Activated CD4-positive, alpha-beta memory T cell treated with anti-CD3 and anti-CD28 coated beads for 36 hours (primary cell): ENCODE measurements at regions not wholly inside any gene's neighbourhood (a gene's known extent, or its start where the extent isn't known, plus 50 kb on each side); places are given as distances from the start of the nearest gene placed in this dataset.

ENCODE experiments used
- CTCF ChIA-PET: fragments of 350-600 bp; sonication (Branson Sonifier 250); formaldehyde crosslinking; loops from one replicate; lab custom pipeline; 2021; ENCODE audit warnings: antibody characterized with exemption, inconsistent platforms; lab: Charles Lee
- POLR2A ChIA-PET: fragments of 350-600 bp; sonication (Branson Sonifier 250); formaldehyde crosslinking; loops from one replicate; lab custom pipeline; 2021; ENCODE audit warnings: antibody characterized with exemption; lab: Charles Lee
- DNase-seq: peaks from one replicate; pipeline ENCODE4 v3.0.0-alpha.2; 2020
- H3K27ac Mint-ChIP-seq: one replicate; pipeline ENCODE4 v1.8.0; 2021; ENCODE audit warnings: mixed read lengths
- H3K27me3 Mint-ChIP-seq: one replicate; pipeline ENCODE4 v1.8.0; 2021; ENCODE audit warnings: mixed read lengths
- H3K36me3 Mint-ChIP-seq: one replicate; pipeline ENCODE4 v1.8.0; 2021; ENCODE audit warnings: mixed read lengths
- H3K4me1 Mint-ChIP-seq: one replicate; pipeline ENCODE4 v1.8.0; 2021; ENCODE audit warnings: low read depth, mixed read lengths
- H3K4me3 Mint-ChIP-seq: one replicate; pipeline ENCODE4 v1.8.0; 2021; ENCODE audit warnings: mild to moderate bottlenecking, mixed read lengths
- H3K9me3 Mint-ChIP-seq: one replicate; pipeline ENCODE4 v1.8.0; 2021; ENCODE audit warnings: mixed read lengths
- intact Hi-C: fragments of 100-400 bp; cut with micrococcal nuclease; formaldehyde crosslinking; loops from one replicate; pipeline ENCODE4 v1.15.1; 2023

- no peaks in the 10 kb centered on the region for H3K9me3 Mint-ChIP-seq
- peaks cover 4% of the 10 kb centered on the region for H3K27me3 Mint-ChIP-seq
- H3K27ac Mint-ChIP-seq, result no peak overlapping the region
- intact Hi-C loops, result no loop called here
- H3K4me1 Mint-ChIP-seq, result peaks cover 6% of the 10 kb centered on the region
- POLR2A ChIA-PET, result interaction anchor here (0.6 kb wide), 1 partner anchor 201 kb away, joined by 3 read pairs; no protein-coding TSS in a partner anchor
- no peaks in the 10 kb centered on the region for H3K36me3 Mint-ChIP-seq
- CTCF ChIA-PET, result no interaction called here
- no peak for DNase-seq
- no peak overlapping the region for H3K4me3 Mint-ChIP-seq
Measured at GRCh38 chr4:152162331-152162697, 373.6 kb downstream of the FBXW7 start.

DNA sequence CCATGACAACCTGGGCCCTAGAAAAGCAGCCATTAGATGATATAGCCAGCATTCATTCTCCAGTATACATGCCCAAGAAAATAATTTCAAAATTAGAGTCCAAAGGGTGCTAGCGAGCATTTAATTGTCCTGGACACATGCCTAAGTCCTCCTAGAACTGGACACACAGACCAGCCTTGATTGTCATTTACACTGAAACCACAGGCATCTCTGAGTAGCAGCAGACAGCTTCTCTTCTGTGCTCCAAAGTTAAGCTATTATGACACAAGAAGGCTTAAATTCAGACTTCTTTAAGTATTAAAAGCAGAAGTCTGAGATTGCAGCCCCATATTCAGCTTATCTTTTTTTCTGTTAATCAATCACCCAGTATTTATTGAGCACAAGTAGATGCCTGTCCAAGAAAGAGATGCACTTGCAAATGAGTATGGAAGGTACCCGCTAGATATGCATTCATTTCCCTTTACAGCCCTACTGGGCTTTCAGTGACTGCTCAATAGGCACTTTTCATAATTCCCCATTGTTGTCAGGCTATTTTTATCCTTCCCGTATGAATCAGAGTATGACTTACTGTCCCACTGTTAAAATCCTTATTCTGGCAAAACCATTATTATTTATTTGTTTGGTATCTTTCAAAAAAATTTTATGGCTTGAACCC, 374.1 kb downstream of the FBXW7 start:
- intact Hi-C loops, result no loop called here
- H3K27me3 Mint-ChIP-seq, result peaks cover 4% of the 10 kb centered on the region
- DNase-seq, result no peak
- no peaks in the 10 kb centered on the region for H3K36me3 Mint-ChIP-seq
- ChIA-PET CTCF (no interaction called here), POLR2A (no interaction called here)
- H3K4me1 Mint-ChIP-seq, result peaks cover 10% of the 10 kb centered on the region
- H3K27ac Mint-ChIP-seq, result no peak overlapping the region
- no peaks in the 10 kb centered on the region for H3K9me3 Mint-ChIP-seq
- no peak overlapping the region for H3K4me3 Mint-ChIP-seq

- no peak overlapping the region for H3K4me3 Mint-ChIP-seq
- H3K27ac Mint-ChIP-seq, result no peak overlapping the region
- H3K4me1 Mint-ChIP-seq, result peaks cover 10% of the 10 kb centered on the region
- no peak for DNase-seq
- H3K9me3 Mint-ChIP-seq, result no peaks in the 10 kb centered on the region
- no peaks in the 10 kb centered on the region for H3K27me3 Mint-ChIP-seq
- CTCF ChIA-PET, result no interaction called here
- no peaks in the 10 kb centered on the region for H3K36me3 Mint-ChIP-seq
- POLR2A ChIA-PET, result no interaction called here
- intact Hi-C loops, result no loop called here
Measured at GRCh38 chr4:152160225-152160800, 375.6 kb downstream of the FBXW7 start.

GRCh38 chr4:152159773-152160172, 376.1 kb downstream of the FBXW7 start:
- H3K36me3 Mint-ChIP-seq, result no peaks in the 10 kb centered on the region
- POLR2A ChIA-PET, result no interaction called here
- no peak overlapping the region for H3K27ac Mint-ChIP-seq
- H3K4me1 Mint-ChIP-seq, result peaks cover 15% of the 10 kb centered on the region
- CTCF ChIA-PET, result no interaction called here
- no peak overlapping the region for H3K4me3 Mint-ChIP-seq
- intact Hi-C loops, result no loop called here
- H3K9me3 Mint-ChIP-seq, result peaks cover 4% of the 10 kb centered on the region
- H3K27me3 Mint-ChIP-seq, result no peaks in the 10 kb centered on the region
- DNase-seq, result no peak

DNA sequence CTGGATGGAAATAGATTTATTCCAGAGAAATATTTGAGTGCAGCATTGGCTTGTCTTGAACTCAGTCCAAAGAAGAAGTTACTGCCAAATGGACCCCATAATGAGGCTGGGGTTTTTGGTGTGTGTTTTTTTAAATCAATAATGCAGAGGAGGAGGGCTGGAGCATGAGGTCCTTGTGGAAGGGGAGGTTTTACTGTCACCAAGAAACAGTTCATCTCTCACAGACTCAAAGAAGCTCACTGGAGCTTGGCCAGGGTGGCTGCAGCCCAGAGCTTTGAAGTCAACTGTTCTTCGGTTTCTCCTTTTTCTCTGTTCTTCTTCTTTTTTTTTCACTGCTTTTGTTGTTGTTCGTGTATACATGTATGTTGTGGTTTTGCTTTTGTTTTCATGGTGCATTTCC, 377.7 kb downstream of the FBXW7 start:
- POLR2A ChIA-PET, result no interaction called here
- no peak for DNase-seq
- Mint-ChIP-seq H3K27me3 (no peaks in the 10 kb centered on the region), H3K4me1 (peaks cover 24% of the 10 kb centered on the region), H3K36me3 (no peaks in the 10 kb centered on the region), H3K27ac (no peak overlapping the region), H3K4me3 (no peak overlapping the region), H3K9me3 (peaks cover 5% of the 10 kb centered on the region)
- intact Hi-C loops, result no loop called here
- CTCF ChIA-PET, result no interaction called here

DNA sequence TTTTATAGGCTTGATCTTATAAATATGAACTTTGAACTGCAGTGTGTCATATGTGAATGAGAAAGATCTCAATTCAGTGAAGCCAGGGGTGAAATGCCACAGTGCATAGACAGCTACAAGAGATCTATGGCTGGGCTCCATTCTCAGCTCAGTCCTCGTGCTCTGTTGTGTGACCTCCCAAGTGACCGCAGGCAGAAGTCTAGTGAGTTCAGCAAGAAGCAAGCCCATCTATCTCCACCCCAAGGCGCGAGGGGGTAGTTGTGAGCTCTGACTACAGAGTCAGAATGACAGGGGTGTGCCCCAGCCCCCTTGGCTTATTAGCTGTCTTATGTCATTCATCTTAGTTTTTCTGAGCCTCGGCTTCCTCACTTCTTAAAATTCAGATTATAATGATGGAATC, 378.3 kb downstream of the FBXW7 start:
- Mint-ChIP-seq H3K36me3 (no peaks in the 10 kb centered on the region), H3K4me1 (peaks cover 24% of the 10 kb centered on the region), H3K27me3 (no peaks in the 10 kb centered on the region), H3K27ac (no peak overlapping the region), H3K9me3 (peaks cover 5% of the 10 kb centered on the region), H3K4me3 (no peak overlapping the region)
- DNase-seq, result no peak
- CTCF ChIA-PET, result no interaction called here
- POLR2A ChIA-PET, result no interaction called here
- intact Hi-C loops, result no loop called here

GRCh38 chr4:152156442-152156841, 379.4 kb downstream of the FBXW7 start:
- Mint-ChIP-seq H3K4me3 (no peak overlapping the region), H3K27ac (no peak overlapping the region)
- CTCF ChIA-PET, result no interaction called here

GRCh38 chr4:152155070-152155469, 380.8 kb downstream of the FBXW7 start:
- Mint-ChIP-seq H3K4me1 (peaks cover 24% of the 10 kb centered on the region), H3K9me3 (peaks cover 5% of the 10 kb centered on the region), H3K4me3 (no peak overlapping the region), H3K27ac (peak overlapping the region; percentile 20), H3K27me3 (no peaks in the 10 kb centered on the region), H3K36me3 (no peaks in the 10 kb centered on the region)
- intact Hi-C loops, result no loop called here
- no peak for DNase-seq
- POLR2A ChIA-PET, result no interaction called here
- CTCF ChIA-PET, result no interaction called here

More at GRCh38 chr4:152156442-152156841, 379.4 kb downstream of the FBXW7 start:
- Mint-ChIP-seq H3K4me1 (peaks cover 24% of the 10 kb centered on the region), H3K9me3 (peaks cover 5% of the 10 kb centered on the region), H3K36me3 (no peaks in the 10 kb centered on the region), H3K27me3 (no peaks in the 10 kb centered on the region)
- intact Hi-C loops, result no loop called here
- DNase-seq, result no peak
- POLR2A ChIA-PET, result no interaction called here

DNA sequence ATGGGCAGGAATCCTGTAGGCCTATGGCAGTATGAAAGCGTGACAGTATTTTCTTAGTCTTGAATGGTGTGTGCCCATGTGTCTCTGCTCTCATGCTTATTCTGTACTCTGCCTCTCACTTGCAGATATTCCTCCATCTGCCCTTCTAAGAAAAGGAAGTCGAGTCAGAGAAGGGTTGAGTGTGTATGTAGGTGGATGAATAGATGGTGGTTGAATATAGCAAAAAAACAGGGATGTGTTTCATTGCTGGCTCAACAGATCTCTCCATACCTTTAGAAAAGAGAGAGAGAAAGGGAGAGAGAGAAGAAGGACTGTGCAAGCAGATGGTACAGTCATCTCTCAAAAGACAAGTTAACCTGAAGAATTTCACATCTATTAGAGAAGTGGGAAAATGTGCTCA, 381.5 kb downstream of the FBXW7 start:
- no peak overlapping the region for H3K4me3 Mint-ChIP-seq
- H3K27ac Mint-ChIP-seq, result no peak overlapping the region
- H3K9me3 Mint-ChIP-seq, result peaks cover 5% of the 10 kb centered on the region
- DNase-seq, result no peak
- no peaks in the 10 kb centered on the region for H3K36me3 Mint-ChIP-seq
- intact Hi-C loops, result no loop called here
- POLR2A ChIA-PET, result no interaction called here
- CTCF ChIA-PET, result no interaction called here
- peaks cover 24% of the 10 kb centered on the region for H3K4me1 Mint-ChIP-seq
- H3K27me3 Mint-ChIP-seq, result no peaks in the 10 kb centered on the region

- H3K27me3 Mint-ChIP-seq, result no peaks in the 10 kb centered on the region
- intact Hi-C loops, result no loop called here
- peaks cover 5% of the 10 kb centered on the region for H3K9me3 Mint-ChIP-seq
- ChIA-PET CTCF (no interaction called here), POLR2A (no interaction called here)
- no peak overlapping the region for H3K27ac Mint-ChIP-seq
- DNase-seq, result no peak
- H3K4me3 Mint-ChIP-seq, result no peak overlapping the region
- H3K4me1 Mint-ChIP-seq, result peaks cover 24% of the 10 kb centered on the region
- no peaks in the 10 kb centered on the region for H3K36me3 Mint-ChIP-seq
Measured at GRCh38 chr4:152153476-152154270, 382.2 kb downstream of the FBXW7 start.

DNA sequence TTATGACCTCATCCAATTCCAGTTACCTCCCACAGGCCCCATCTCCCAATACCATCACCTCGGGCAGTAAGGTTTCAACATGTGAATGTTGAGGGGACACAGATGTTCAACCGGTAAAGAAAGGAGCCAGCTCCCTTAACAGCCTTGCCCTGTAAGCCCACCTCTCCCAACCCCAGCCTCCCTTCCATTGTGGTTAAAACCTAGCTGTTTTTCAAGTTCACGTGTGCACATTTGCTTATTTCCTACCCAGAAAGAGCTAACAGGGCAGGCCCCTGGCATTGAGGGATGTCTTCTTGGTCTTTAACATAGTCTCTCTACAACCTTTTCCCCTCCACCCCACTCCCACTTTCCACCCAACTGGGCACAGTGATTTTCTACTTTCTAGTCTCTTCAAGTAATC, 385.7 kb downstream of the FBXW7 start:
- CTCF ChIA-PET, result interaction anchor here (0.5 kb wide), 1 partner anchor 78 kb away, joined by 3 read pairs; no protein-coding TSS in a partner anchor
- H3K27ac Mint-ChIP-seq, result no peak overlapping the region
- H3K4me1 Mint-ChIP-seq, result peaks cover 13% of the 10 kb centered on the region

DNA sequence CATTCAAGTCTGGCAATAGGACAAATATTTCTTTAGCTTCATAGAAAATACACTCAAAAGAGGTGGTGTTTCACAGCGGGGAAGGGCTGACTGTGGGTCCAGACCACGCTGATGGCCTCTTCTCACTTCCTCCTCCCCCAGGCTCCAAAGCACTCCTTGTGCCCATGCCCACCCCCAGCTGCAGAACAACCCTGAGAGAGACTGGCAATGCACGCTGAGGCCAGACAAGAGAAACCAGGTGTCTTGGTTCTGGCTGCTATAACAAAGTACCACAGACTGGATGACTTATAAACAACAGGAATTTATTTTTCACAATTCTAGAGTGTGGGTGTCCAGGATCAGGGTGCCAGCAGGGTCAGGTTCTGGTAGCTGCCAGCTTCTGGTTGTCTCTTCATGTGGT, 386.1 kb downstream of the FBXW7 start:
- no peak for DNase-seq
- peaks cover 8% of the 10 kb centered on the region for H3K4me1 Mint-ChIP-seq
- no peak overlapping the region for H3K4me3 Mint-ChIP-seq
- intact Hi-C loops, result no loop called here
- ChIA-PET POLR2A (no interaction called here), CTCF (interaction anchor here (0.5 kb wide), 1 partner anchor 79 kb away, joined by 3 read pairs; no protein-coding TSS in a partner anchor)
- peaks cover 27% of the 10 kb centered on the region for H3K9me3 Mint-ChIP-seq
- H3K36me3 Mint-ChIP-seq, result peaks cover 15% of the 10 kb centered on the region
- no peak overlapping the region for H3K27ac Mint-ChIP-seq
- H3K27me3 Mint-ChIP-seq, result no peaks in the 10 kb centered on the region

More for the DNA sequence above, 385.7 kb downstream of the FBXW7 start:
- intact Hi-C loops, result no loop called here
- no peak for DNase-seq
- Mint-ChIP-seq H3K4me3 (no peak overlapping the region), H3K27me3 (no peaks in the 10 kb centered on the region), H3K9me3 (peaks cover 26% of the 10 kb centered on the region), H3K36me3 (peaks cover 14% of the 10 kb centered on the region)
- POLR2A ChIA-PET, result no interaction called here
